ENCODE measurements at regions not wholly inside any gene's neighbourhood (a gene's known extent, or its start where the extent isn't known, plus 50 kb on each side); places are given as distances from the start of the nearest gene placed in this dataset.
A peak's percentile ranks its signal among the peaks of the same experiment; 100 is the strongest.

- TF ChIP-seq POLR2A (IDR thresholded peaks at IDR 0.05) (no peak), CTCF (IDR thresholded peaks at IDR 0.05) (peak in 1 of 4 experiments; percentile 33), EP300 (IDR thresholded peaks at IDR 0.05) (no peak)
Observed at GRCh38 chr3:31210068-31210645, 315.7 kb upstream of the GADL1 start.
